Mammary epithelial cell (primary cell): ENCODE measurements at regions not wholly inside any gene's neighbourhood (a gene's known extent, or its start where the extent isn't known, plus 50 kb on each side); places are given as distances from the start of the nearest gene placed in this dataset.

Source experiments
- CTCF ChIP-seq, 2 donors: IDR thresholded peaks in 1 of 2; conservative IDR thresholded peaks in 1 of 2; 2 replicates each; pipeline ENCODE4 v1.5.1; 2011 to 2012; ENCODE audit warnings: inconsistent platforms in 2 of 2, low read length in 2 of 2, mild to moderate bottlenecking in 2 of 2, control low read depth in 1 of 2, low read depth in 1 of 2; ENCODE audit not compliant: insufficient read depth in 1 of 2; ENCODE audit errors: extremely low read depth in 1 of 2
- EZH2 ChIP-seq: IDR thresholded peaks from 2 replicates; pipeline ENCODE4 v1.6.1; 2012; ENCODE audit warnings: low read length, inconsistent platforms, borderline replicate concordance

GRCh38 chr10:2786251-2786650 is 281.1 kb upstream of the PFKP start:
- TF ChIP-seq CTCF (conservative IDR thresholded peaks at IDR 0.05 in 1 of 2, IDR thresholded peaks at IDR 0.05 in 1 of 2; ENCODE audit: extremely low read depth in 1 of 2, insufficient read depth in 1 of 2, low read depth in 1 of 2, low read length in 2 of 2) (no peak), EZH2 (no peak)
